Esophagus muscularis mucosa (tissue), 4 donors: ENCODE measurements at regions not wholly inside any gene's neighbourhood (a gene's known extent, or its start where the extent isn't known, plus 50 kb on each side); places are given as distances from the start of the nearest gene placed in this dataset.

Experiments used
- DNase-seq: peaks from one replicate; pipeline ENCODE4 v3.0.0-alpha.2; 2017; ENCODE audit errors: extremely low spot score
- H3K27ac ChIP-seq, 4 donors: fragments of 200-600 bp; sonication (generic); replicated peaks in 1 of 4; 1 replicate in 3 of 4; 2 replicates in 1 of 4; pipeline ENCODE4 v1.5.1; 2016 to 2019; ENCODE audit warnings: mild to moderate bottlenecking in 1 of 4
- H3K27me3 ChIP-seq, 4 donors: fragments of 200-600 bp; sonication (generic); one replicate each; pipeline versions ENCODE4 v1.5.1 to v1.6.0; 2016 to 2019
- H3K36me3 ChIP-seq, 4 donors: fragments of 200-600 bp; sonication (generic); one replicate each; pipeline ENCODE4 v1.5.1; 2016 to 2019
- H3K4me1 ChIP-seq, 4 donors: fragments of 200-600 bp; sonication (generic); one replicate each; pipeline ENCODE4 v1.5.1; 2016 to 2019
- H3K4me3 ChIP-seq, 4 donors: fragments of 200-600 bp; sonication (generic); 1 replicate in 2 of 4; 2 replicates in 2 of 4; pipeline ENCODE4 v1.5.1; 2016 to 2019; ENCODE audit warnings: mild to moderate bottlenecking in 4 of 4, moderate library complexity in 1 of 4
- H3K9me3 ChIP-seq, 4 donors: fragments of 200-600 bp; sonication (generic); 1 replicate in 3 of 4; 2 replicates in 1 of 4; pipeline ENCODE4 v1.5.1; 2016 to 2019
- CTCF ChIP-seq, 3 experiments: fragments of 200-600 bp in 2 of 3; fragments of 450-650 bp in 1 of 3; sonication (generic) in 2 of 3; IDR thresholded peaks; one replicate each; pipeline ENCODE4 v1.5.1; 2017 to 2019; ENCODE audit warnings: antibody characterized with exemption in 3 of 3, mild to moderate bottlenecking in 2 of 3, moderate library complexity in 1 of 3
- EP300 ChIP-seq: sonication (generic); formaldehyde crosslinking; IDR thresholded peaks from one replicate; pipeline ENCODE4 v1.6.1; 2017; ENCODE audit warnings: antibody characterized with exemption
- POLR2A ChIP-seq: fragments of 450-650 bp; IDR thresholded peaks from one replicate; pipeline ENCODE4 v1.6.1; 2017; ENCODE audit warnings: antibody characterized with exemption, moderate library complexity, mild to moderate bottlenecking, low read depth
- POLR2AphosphoS5 ChIP-seq, 2 donors: sonication (generic); formaldehyde crosslinking; IDR thresholded peaks; one replicate each; pipeline ENCODE4 v1.6.1; 2017; ENCODE audit warnings: antibody characterized with exemption in 2 of 2
- WGBS: methylation state at CpG from one replicate; pipeline ENCODE4 v1.1.5; 2018; 5-methylcytosine and 5-hydroxymethylcytosine counted together
- intact Hi-C: fragments of 100-400 bp; cut with DNase I; formaldehyde crosslinking; loops from one replicate; pipeline ENCODE4 v1.15.1; 2023

DNA sequence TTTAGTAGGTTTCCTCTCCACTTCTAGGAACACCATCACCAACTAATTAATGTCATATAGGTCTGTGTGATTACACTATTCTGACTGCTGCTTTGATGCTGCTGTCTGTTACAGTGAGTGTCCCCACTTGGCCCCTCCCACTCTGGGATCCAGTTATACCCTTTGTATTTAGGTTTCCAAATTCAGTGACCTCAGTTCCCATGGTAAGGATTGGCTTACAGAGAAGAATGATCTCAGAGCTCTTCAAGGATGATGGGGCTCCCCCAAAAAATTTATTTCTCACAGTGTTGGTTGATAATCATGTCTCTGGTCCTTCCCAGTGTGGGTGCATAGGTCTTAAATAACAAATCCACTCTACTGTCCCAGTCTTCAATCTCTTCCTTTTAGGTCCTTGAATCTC, 210.0 kb upstream of the MYL2 start:
- Histone ChIP-seq H3K4me3 (no peak overlapping the region), H3K9me3 (peaks cover 0 to 8% (median 3%) of the 10 kb centered on the region in 4 donors), H3K27me3 (peaks cover 0 to 4% (median 0%) of the 10 kb centered on the region in 4 donors), H3K36me3 (no peaks in the 10 kb centered on the region), H3K27ac (no peak overlapping the region), H3K4me1 (no peaks in the 10 kb centered on the region)
- DNase-seq = no peak
- intact Hi-C loops = no loop called here
- TF ChIP-seq POLR2A (no peak), POLR2AphosphoS5 (IDR thresholded peaks at IDR 0.05) (no peak), EP300 (no peak), CTCF (IDR thresholded peaks at IDR 0.05) (no peak)

GRCh38 chr12:111129149-111129767, 208.9 kb upstream of the MYL2 start:
- peaks cover 0 to 4% (median 0%) of the 10 kb centered on the region in 4 donors for H3K27me3 ChIP-seq
- H3K36me3 ChIP-seq = no peaks in the 10 kb centered on the region
- intact Hi-C loops = no loop called here
- TF ChIP-seq EP300 (no peak), POLR2AphosphoS5 (IDR thresholded peaks at IDR 0.05) (no peak), POLR2A (no peak), CTCF (IDR thresholded peaks at IDR 0.05) (no peak)
- peaks cover 0 to 8% (median 3%) of the 10 kb centered on the region in 4 donors for H3K9me3 ChIP-seq
- H3K27ac ChIP-seq = no peak overlapping the region
- H3K4me3 ChIP-seq = no peak overlapping the region
- 85% methylated on average over 3 of the region's 3 CpGs for WGBS
- H3K4me1 ChIP-seq = no peaks in the 10 kb centered on the region
- no peak for DNase-seq

DNA sequence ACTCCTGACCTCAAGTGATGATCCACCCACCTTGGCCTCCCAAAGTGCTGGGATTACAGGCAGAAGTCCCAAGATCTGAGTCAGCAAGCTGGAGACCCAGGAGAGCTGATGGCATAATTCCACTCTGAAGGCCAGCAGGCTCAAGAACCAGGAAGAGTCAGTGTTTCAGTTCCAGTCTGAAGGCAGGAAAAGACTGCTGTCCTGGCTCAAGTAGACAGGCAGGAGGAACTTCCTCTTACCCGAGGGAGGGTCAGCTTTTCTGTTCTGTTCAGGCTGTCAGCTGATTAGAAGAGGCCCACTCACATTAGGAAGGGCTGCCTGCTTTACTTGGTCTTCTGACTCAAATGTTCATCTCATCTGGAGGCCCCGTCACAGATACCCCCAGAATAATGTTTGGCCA, 206.0 kb upstream of the MYL2 start:
- no peak for DNase-seq
- TF ChIP-seq EP300 = no peak
- 93% methylated on average over 1 of the region's 2 CpGs for WGBS
- intact Hi-C loops = no loop called here
- Histone ChIP-seq H3K27ac (no peak overlapping the region), H3K4me3 (no peak overlapping the region), H3K9me3 (no peaks in the 10 kb centered on the region), H3K27me3 (no peaks in the 10 kb centered on the region), H3K36me3 (no peaks in the 10 kb centered on the region), H3K4me1 (peaks cover 0 to 15% (median 10%) of the 10 kb centered on the region in 4 donors)

DNA sequence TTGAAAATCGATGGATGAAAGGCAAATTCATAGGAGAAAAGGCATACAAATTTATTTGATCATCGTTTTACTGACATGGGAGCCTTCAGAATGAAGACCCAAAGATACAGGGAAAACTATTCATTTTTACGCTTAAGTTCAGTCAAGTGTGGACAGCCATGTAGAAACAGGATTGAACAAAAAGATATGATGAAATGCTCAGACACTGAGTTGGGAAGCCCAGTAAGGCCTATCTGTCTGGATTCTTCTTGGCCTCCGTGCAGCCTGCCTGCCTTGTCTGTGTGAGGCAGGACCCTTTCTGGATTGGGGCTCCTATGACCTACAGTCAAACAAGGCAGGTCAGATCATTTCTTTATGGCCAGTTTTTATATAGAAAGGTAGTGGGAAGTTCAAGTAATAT, 203.8 kb upstream of the MYL2 start:
- WGBS = 92% methylated on average over 4 of the region's 4 CpGs
- no peak overlapping the region for H3K4me3 ChIP-seq
- peaks cover 0 to 15% (median 10%) of the 10 kb centered on the region in 4 donors for H3K4me1 ChIP-seq
- TF ChIP-seq CTCF (IDR thresholded peaks at IDR 0.05) (no peak), POLR2AphosphoS5 (IDR thresholded peaks at IDR 0.05) (no peak), EP300 (no peak), POLR2A (no peak)
- no peaks in the 10 kb centered on the region for H3K9me3 ChIP-seq
- H3K27ac ChIP-seq = no peak overlapping the region
- intact Hi-C loops = no loop called here
- no peak for DNase-seq
- no peaks in the 10 kb centered on the region for H3K36me3 ChIP-seq
- H3K27me3 ChIP-seq = no peaks in the 10 kb centered on the region

DNA sequence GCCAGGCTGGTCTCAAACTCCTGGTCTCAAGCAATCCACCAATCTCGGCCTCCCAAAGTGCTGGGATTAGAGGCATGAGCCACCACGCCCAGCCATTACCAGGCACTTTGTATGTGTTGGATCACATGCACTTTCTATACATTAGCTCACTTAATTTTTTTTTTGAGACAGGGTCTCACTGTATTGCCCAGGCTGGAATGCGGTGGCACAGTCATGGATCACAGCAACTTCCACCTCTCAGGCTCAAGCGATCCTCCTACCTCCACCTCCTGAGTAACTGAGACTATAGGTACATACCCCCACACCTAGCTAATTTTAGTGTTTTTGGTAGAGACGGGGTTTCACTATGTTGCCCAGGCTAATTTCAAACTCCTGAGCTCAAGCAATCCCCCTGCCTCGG, 203.0 kb upstream of the MYL2 start:
- TF ChIP-seq EP300 = no peak
- TF ChIP-seq CTCF (IDR thresholded peaks at IDR 0.05) = no peak
- TF ChIP-seq POLR2AphosphoS5 (IDR thresholded peaks at IDR 0.05) = no peak
- no peak for TF ChIP-seq POLR2A
- WGBS = 95% methylated on average over 6 of the region's 6 CpGs
- intact Hi-C loops = no loop called here
- Histone ChIP-seq H3K36me3 (no peaks in the 10 kb centered on the region), H3K27ac (no peak overlapping the region), H3K4me1 (peaks cover 0 to 15% (median 10%) of the 10 kb centered on the region in 4 donors), H3K27me3 (no peaks in the 10 kb centered on the region), H3K9me3 (no peaks in the 10 kb centered on the region), H3K4me3 (no peak overlapping the region)
- DNase-seq = no peak
